Smooth muscle cell of the brain vasculature (primary cell): ENCODE measurements at regions not wholly inside any gene's neighbourhood (a gene's known extent, or its start where the extent isn't known, plus 50 kb on each side); places are given as distances from the start of the nearest gene placed in this dataset.
"Not testable (repeated sequence)": the region's sequence is repeated elsewhere in the genome, so short reads cannot be mapped to it uniquely, and the experiment has no call there.

Experiments used
- DNase-seq: peaks from one replicate; pipeline ENCODE4 v3.0.0-alpha.2; 2012; ENCODE audit warnings: low read depth, low spot score

GRCh38 chrX:10965174-10965798 is 145.8 kb upstream of the HCCS start:
- no peak for DNase-seq

- no peak for DNase-seq
These were observed 145.1 kb upstream of the HCCS start for GRCh38 chrX:10966057-10966456.

GRCh38 chrX:10971176-10971575 is 140.0 kb upstream of the HCCS start:
- no peak for DNase-seq

GRCh38 chrX:10971759-10972158 is 139.4 kb upstream of the HCCS start:
- DNase-seq, result no peak

- no peak for DNase-seq
These were observed 138.4 kb upstream of the HCCS start for GRCh38 chrX:10972706-10973105.

GRCh38 chrX:10974920-10975319 is 136.2 kb upstream of the HCCS start:
- DNase-seq, result no peak

- no peak for DNase-seq
These were observed 131.2 kb upstream of the HCCS start for GRCh38 chrX:10979956-10980355.

- DNase-seq, result no peak
These were observed 129.6 kb upstream of the HCCS start for GRCh38 chrX:10981506-10981905.

- no peak for DNase-seq
These were observed 127.6 kb upstream of the HCCS start for GRCh38 chrX:10983526-10983925.

GRCh38 chrX:10984213-10984612 is 126.9 kb upstream of the HCCS start:
- DNase-seq, result no peak

- DNase-seq, result no peak
These were observed 124.5 kb upstream of the HCCS start for GRCh38 chrX:10986616-10987015.

- DNase-seq, result no peak
These were observed 122.5 kb upstream of the HCCS start for GRCh38 chrX:10988653-10989052.

- DNase-seq, result no peak
These were observed 121.7 kb upstream of the HCCS start for GRCh38 chrX:10989386-10989785.

- no peak for DNase-seq
These were observed 120.7 kb upstream of the HCCS start for GRCh38 chrX:10990418-10990817.

GRCh38 chrX:10990976-10991375 is 120.2 kb upstream of the HCCS start:
- no peak for DNase-seq

- no peak for DNase-seq
These were observed 119.0 kb upstream of the HCCS start for GRCh38 chrX:10992110-10992509.

GRCh38 chrX:11007076-11007475 is 104.1 kb upstream of the HCCS start:
- DNase-seq, result not testable (repeated sequence)

GRCh38 chrX:11010476-11010875 is 100.7 kb upstream of the HCCS start:
- DNase-seq, result no peak

- no peak for DNase-seq
These were observed 94.4 kb upstream of the HCCS start for GRCh38 chrX:11016728-11017127.

GRCh38 chrX:11022588-11022987 is 88.5 kb upstream of the HCCS start:
- DNase-seq, result not testable (repeated sequence)

GRCh38 chrX:11039926-11040325 is 71.2 kb upstream of the HCCS start:
- DNase-seq, result no peak

- no peak for DNase-seq
These were observed 70.7 kb upstream of the HCCS start for GRCh38 chrX:11040405-11040804.

GRCh38 chrX:11040996-11041395 is 70.1 kb upstream of the HCCS start:
- no peak for DNase-seq

- no peak for DNase-seq
These were observed 61.1 kb upstream of the HCCS start for GRCh38 chrX:11050013-11050412.
